ENCODE measurements at regions not wholly inside any gene's neighbourhood (a gene's known extent, or its start where the extent isn't known, plus 50 kb on each side); places are given as distances from the start of the nearest gene placed in this dataset.

- DNase-seq (ENCODE audit: low read depth, low spot score): no peak
- in situ Hi-C loops (cut with HindIII; ENCODE audit: low pct_unique_long_range_greater_than_20kb, low sequenced_read_pairs): no loop called here
Observed at GRCh38 chr2:196478588-196478987, 160.9 kb upstream of the CCDC150 start.

GRCh38 chr2:196479350-196479749, 160.2 kb upstream of the CCDC150 start:
- in situ Hi-C loops (cut with HindIII; ENCODE audit: low pct_unique_long_range_greater_than_20kb, low sequenced_read_pairs): no loop called here

GRCh38 chr2:196480653-196481323, 158.7 kb upstream of the CCDC150 start:
- in situ Hi-C loops (cut with HindIII; ENCODE audit: low pct_unique_long_range_greater_than_20kb, low sequenced_read_pairs): no loop called here
- no peak for DNase-seq (ENCODE audit: low read depth, low spot score)

More at GRCh38 chr2:196479350-196479749, 160.2 kb upstream of the CCDC150 start:
- DNase-seq (ENCODE audit: low read depth, low spot score): no peak

GRCh38 chr2:196481324-196481697, 158.2 kb upstream of the CCDC150 start:
- in situ Hi-C loops (cut with HindIII; ENCODE audit: low pct_unique_long_range_greater_than_20kb, low sequenced_read_pairs): no loop called here
- DNase-seq (ENCODE audit: low read depth, low spot score): no peak

- peak; percentile 10 for DNase-seq (ENCODE audit: low read depth, low spot score)
- in situ Hi-C loops (cut with HindIII; ENCODE audit: low pct_unique_long_range_greater_than_20kb, low sequenced_read_pairs): no loop called here
Observed at GRCh38 chr2:196482119-196483065, 157.1 kb upstream of the CCDC150 start.

GRCh38 chr2:196486146-196486545, 153.4 kb upstream of the CCDC150 start:
- in situ Hi-C loops (cut with HindIII; ENCODE audit: low pct_unique_long_range_greater_than_20kb, low sequenced_read_pairs): no loop called here

GRCh38 chr2:196487417-196487816, 152.1 kb upstream of the CCDC150 start:
- in situ Hi-C loops (cut with HindIII; ENCODE audit: low pct_unique_long_range_greater_than_20kb, low sequenced_read_pairs): no loop called here
- no peak for DNase-seq (ENCODE audit: low read depth, low spot score)

More at GRCh38 chr2:196486146-196486545, 153.4 kb upstream of the CCDC150 start:
- DNase-seq (ENCODE audit: low read depth, low spot score): no peak

- DNase-seq (ENCODE audit: low read depth, low spot score): no peak
Observed at GRCh38 chr2:196489371-196489770, 150.1 kb upstream of the CCDC150 start.

GRCh38 chr2:196492946-196493345, 146.6 kb upstream of the CCDC150 start:
- in situ Hi-C loops (cut with HindIII; ENCODE audit: low pct_unique_long_range_greater_than_20kb, low sequenced_read_pairs): no loop called here
- DNase-seq (ENCODE audit: low read depth, low spot score): no peak

More at GRCh38 chr2:196489371-196489770, 150.1 kb upstream of the CCDC150 start:
- in situ Hi-C loops (cut with HindIII; ENCODE audit: low pct_unique_long_range_greater_than_20kb, low sequenced_read_pairs): no loop called here

- no peak for DNase-seq (ENCODE audit: low read depth, low spot score)
- in situ Hi-C loops (cut with HindIII; ENCODE audit: low pct_unique_long_range_greater_than_20kb, low sequenced_read_pairs): no loop called here
Observed at GRCh38 chr2:196498962-196499361, 140.6 kb upstream of the CCDC150 start.

GRCh38 chr2:196499686-196500085, 139.8 kb upstream of the CCDC150 start:
- in situ Hi-C loops (cut with HindIII; ENCODE audit: low pct_unique_long_range_greater_than_20kb, low sequenced_read_pairs): no loop called here
- no peak for DNase-seq (ENCODE audit: low read depth, low spot score)

GRCh38 chr2:196500686-196501431, 138.7 kb upstream of the CCDC150 start:
- in situ Hi-C loops (cut with HindIII; ENCODE audit: low pct_unique_long_range_greater_than_20kb, low sequenced_read_pairs): no loop called here
- no peak for DNase-seq (ENCODE audit: low read depth, low spot score)

- in situ Hi-C loops (cut with HindIII; ENCODE audit: low pct_unique_long_range_greater_than_20kb, low sequenced_read_pairs): no loop called here
- DNase-seq (ENCODE audit: low read depth, low spot score): no peak
Observed at GRCh38 chr2:196501836-196502235, 137.7 kb upstream of the CCDC150 start.

- peak; percentile 18 for DNase-seq (ENCODE audit: low read depth, low spot score)
- in situ Hi-C loops (cut with HindIII; ENCODE audit: low pct_unique_long_range_greater_than_20kb, low sequenced_read_pairs): no loop called here
Observed at GRCh38 chr2:196502386-196502785, 137.1 kb upstream of the CCDC150 start.

- in situ Hi-C loops (cut with HindIII; ENCODE audit: low pct_unique_long_range_greater_than_20kb, low sequenced_read_pairs): no loop called here
- no peak for DNase-seq (ENCODE audit: low read depth, low spot score)
Observed at GRCh38 chr2:196503398-196503797, 136.1 kb upstream of the CCDC150 start.

- in situ Hi-C loops (cut with HindIII; ENCODE audit: low pct_unique_long_range_greater_than_20kb, low sequenced_read_pairs): no loop called here
- no peak for DNase-seq (ENCODE audit: low read depth, low spot score)
Observed at GRCh38 chr2:196504788-196505187, 134.7 kb upstream of the CCDC150 start.

GRCh38 chr2:196510246-196510645, 129.3 kb upstream of the CCDC150 start:
- no peak for DNase-seq (ENCODE audit: low read depth, low spot score)
- in situ Hi-C loops (cut with HindIII; ENCODE audit: low pct_unique_long_range_greater_than_20kb, low sequenced_read_pairs): no loop called here

Data from SK-MEL-5 (cell line).